Transverse colon (tissue), 3 donors: ENCODE measurements at regions not wholly inside any gene's neighbourhood (a gene's known extent, or its start where the extent isn't known, plus 50 kb on each side); places are given as distances from the start of the nearest gene placed in this dataset.

Experiments used
- POLR2A ChIP-seq: fragments of 450-650 bp; IDR thresholded peaks from one replicate; pipeline ENCODE4 v1.6.1; 2016; ENCODE audit warnings: antibody characterized with exemption, mild to moderate bottlenecking, moderate library complexity
- TF ChIP-seq, protein P1 (sequence below), 5 experiments: fragments of 200-600 bp in 3 of 5; fragments of 450-650 bp in 2 of 5; sonication (generic) in 3 of 5; IDR thresholded peaks; 1 replicate in 2 of 5; 2 replicates in 3 of 5; pipeline ENCODE4 v1.5.1; 2016 to 2017; ENCODE audit warnings: antibody characterized with exemption in 5 of 5, inconsistent platforms in 3 of 5, mild to moderate bottlenecking in 2 of 5, moderate library complexity in 1 of 5

DNA sequence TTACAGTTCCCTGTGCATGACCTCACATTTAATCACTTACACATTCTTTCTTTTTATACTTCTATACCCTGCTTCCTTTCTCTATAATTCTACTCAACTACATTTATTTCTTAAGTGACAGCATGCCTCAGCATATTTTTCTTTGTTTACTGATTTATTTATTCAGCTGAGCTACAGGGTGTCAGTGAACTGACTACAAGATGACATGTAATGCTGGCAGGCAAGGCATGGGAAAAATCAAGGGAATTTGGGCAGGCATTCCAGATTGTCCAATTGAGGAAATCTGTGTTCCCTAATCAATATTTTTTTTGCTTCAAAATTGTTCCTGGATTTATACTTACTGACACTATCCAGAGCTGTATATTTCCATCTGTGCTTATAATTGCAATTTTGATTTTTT, 875.5 kb downstream of the C4orf33 start:
- TF ChIP-seq, protein P1, sequence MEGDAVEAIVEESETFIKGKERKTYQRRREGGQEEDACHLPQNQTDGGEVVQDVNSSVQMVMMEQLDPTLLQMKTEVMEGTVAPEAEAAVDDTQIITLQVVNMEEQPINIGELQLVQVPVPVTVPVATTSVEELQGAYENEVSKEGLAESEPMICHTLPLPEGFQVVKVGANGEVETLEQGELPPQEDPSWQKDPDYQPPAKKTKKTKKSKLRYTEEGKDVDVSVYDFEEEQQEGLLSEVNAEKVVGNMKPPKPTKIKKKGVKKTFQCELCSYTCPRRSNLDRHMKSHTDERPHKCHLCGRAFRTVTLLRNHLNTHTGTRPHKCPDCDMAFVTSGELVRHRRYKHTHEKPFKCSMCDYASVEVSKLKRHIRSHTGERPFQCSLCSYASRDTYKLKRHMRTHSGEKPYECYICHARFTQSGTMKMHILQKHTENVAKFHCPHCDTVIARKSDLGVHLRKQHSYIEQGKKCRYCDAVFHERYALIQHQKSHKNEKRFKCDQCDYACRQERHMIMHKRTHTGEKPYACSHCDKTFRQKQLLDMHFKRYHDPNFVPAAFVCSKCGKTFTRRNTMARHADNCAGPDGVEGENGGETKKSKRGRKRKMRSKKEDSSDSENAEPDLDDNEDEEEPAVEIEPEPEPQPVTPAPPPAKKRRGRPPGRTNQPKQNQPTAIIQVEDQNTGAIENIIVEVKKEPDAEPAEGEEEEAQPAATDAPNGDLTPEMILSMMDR (IDR thresholded peaks at IDR 0.05) = no peak
- TF ChIP-seq POLR2A = no peak
